OCI-LY7 (cell line): ENCODE measurements at regions not wholly inside any gene's neighbourhood (a gene's known extent, or its start where the extent isn't known, plus 50 kb on each side); places are given as distances from the start of the nearest gene placed in this dataset.

Source experiments
- BruUV-seq: library from RNA; stranded (reverse); fragments of 400-500 nt; replicated peaks from 2 replicates; lab custom pipeline; 2021; lab: Mats Ljungman, UMichigan
- CTCF ChIA-PET: fragments of 300-600 bp; sonication (Branson Sonifier 250); formaldehyde crosslinking; loops from one replicate; lab custom pipeline; 2022; ENCODE audit warnings: antibody characterized with exemption; ENCODE audit not compliant: unreplicated experiment; lab: Charles Lee
- POLR2A ChIA-PET: fragments of 300-600 bp; sonication (Branson Sonifier 250); formaldehyde crosslinking; loops from one replicate; lab custom pipeline; 2022; ENCODE audit warnings: antibody characterized with exemption; lab: Charles Lee
- DNase-seq: peaks from one replicate; pipeline ENCODE4 v3.0.0-alpha.2; 2015; ENCODE audit warnings: low spot score
- H2AFZ ChIP-seq: fragments of 200-600 bp; sonication (generic), shearing (Covaris generic); 2 replicates; pipeline ENCODE4 v1.6.1; 2014; ENCODE audit warnings: mild to moderate bottlenecking, antibody characterized with exemption, low read length, moderate library complexity
- H3K27ac ChIP-seq: fragments of 200-600 bp; sonication (generic); 2 replicates; pipeline ENCODE4 v1.5.1; 2014; ENCODE audit warnings: mixed run types, low read depth, mild to moderate bottlenecking, moderate library complexity, low read length, inconsistent platforms; ENCODE audit not compliant: poor library complexity, severe bottlenecking
- H3K36me3 ChIP-seq: fragments of 200-600 bp; sonication (generic); 2 replicates; pipeline ENCODE4 v1.6.1; 2014; ENCODE audit warnings: mild to moderate bottlenecking, antibody characterized with exemption, low read length, moderate library complexity, mixed read lengths; ENCODE audit not compliant: insufficient read depth
- H3K4me1 ChIP-seq: fragments of 200-600 bp; sonication (generic); 2 replicates; pipeline ENCODE4 v1.5.1; 2014; ENCODE audit warnings: mild to moderate bottlenecking, low read length; ENCODE audit not compliant: insufficient read depth, poor library complexity, severe bottlenecking
- H3K4me2 ChIP-seq: fragments of 200-600 bp; sonication (generic); 2 replicates; pipeline ENCODE4 v1.6.1; 2014; ENCODE audit warnings: mild to moderate bottlenecking, low read length
- H3K4me3 ChIP-seq: fragments of 200-600 bp; sonication (generic); 2 replicates; pipeline ENCODE4 v1.5.1; 2014; ENCODE audit warnings: mild to moderate bottlenecking, low read depth, low read length; ENCODE audit not compliant: poor library complexity, severe bottlenecking
- H3K79me2 ChIP-seq: fragments of 200-600 bp; sonication (generic); 2 replicates; pipeline ENCODE4 v1.6.1; 2016; ENCODE audit warnings: low read depth, mild to moderate bottlenecking, low read length, moderate library complexity, mixed read lengths; ENCODE audit not compliant: insufficient read depth
- H3K9me2 ChIP-seq: fragments of 200-600 bp; sonication (generic); 2 replicates; pipeline ENCODE4 v1.6.1; 2016; ENCODE audit warnings: mild to moderate bottlenecking, low read length, mixed read lengths; ENCODE audit not compliant: insufficient read depth
- H3K9me3 ChIP-seq: fragments of 200-600 bp; sonication (generic); 2 replicates; pipeline ENCODE4 v1.6.1; 2014; ENCODE audit warnings: mild to moderate bottlenecking, mixed run types, low read length, mixed read lengths
- H4K20me1 ChIP-seq: fragments of 200-600 bp; sonication (generic); 2 replicates; pipeline ENCODE4 v1.6.1; 2014; ENCODE audit warnings: mild to moderate bottlenecking, antibody characterized with exemption, low read length, moderate library complexity, mixed read lengths; ENCODE audit not compliant: insufficient read depth
- CTCF ChIP-seq: fragments of 200-600 bp; sonication (generic); conservative IDR thresholded peaks from 2 replicates; pipeline ENCODE4 v1.5.1; 2014; ENCODE audit warnings: mild to moderate bottlenecking, antibody characterized with exemption, low read length, moderate library complexity, mixed read lengths
- EZH2phosphoT487 ChIP-seq: fragments of 200-600 bp; sonication (generic); IDR thresholded peaks from 2 replicates; pipeline ENCODE4 v1.6.1; 2018; ENCODE audit warnings: low read depth, borderline replicate concordance, mild to moderate bottlenecking, mixed run types, antibody characterized with exemption, low read length, moderate library complexity, mixed read lengths
- intact Hi-C: fragments of 100-400 bp; cut with micrococcal nuclease; formaldehyde crosslinking; loops from one replicate; pipeline ENCODE4 v1.10.0; 2022; ENCODE audit not compliant: unreplicated experiment

GRCh38 chr9:129490583-129491486 lies 130.1 kb downstream of the C9orf50 start:
- intact Hi-C loops = loop anchor here (10.0 kb wide), 1 partner anchor 316 kb away; the partner anchor contains the start of gene IER5L

GRCh38 chr9:129489838-129490582 lies 130.9 kb downstream of the C9orf50 start:
- Histone ChIP-seq H3K9me3 (no peaks in the 10 kb centered on the region), H3K4me3 (no peak overlapping the region), H3K4me2 (no peak overlapping the region), H3K36me3 (no peaks in the 10 kb centered on the region), H3K9me2 (no peaks in the 10 kb centered on the region), H4K20me1 (no peaks in the 10 kb centered on the region), H2AFZ (no peak overlapping the region), H3K27ac (no peak overlapping the region), H3K4me1 (no peaks in the 10 kb centered on the region), H3K79me2 (no peaks in the 10 kb centered on the region)
- POLR2A ChIA-PET = no interaction called here
- CTCF ChIA-PET = no interaction called here
- TF ChIP-seq CTCF (no peak), EZH2phosphoT487 (no peak)
- no peak for DNase-seq
- no TSS peak for BruUV-seq
- intact Hi-C loops = loop anchor here (10.0 kb wide), 1 partner anchor 315 kb away; the partner anchor contains the start of gene IER5L

More at GRCh38 chr9:129490583-129491486, 130.1 kb downstream of the C9orf50 start:
- no peak overlapping the region for H2AFZ ChIP-seq
- H3K9me2 ChIP-seq = no peaks in the 10 kb centered on the region
- DNase-seq = no peak
- no peak overlapping the region for H3K4me3 ChIP-seq
- no peak for TF ChIP-seq EZH2phosphoT487
- no peak for TF ChIP-seq CTCF
- ChIA-PET CTCF (no interaction called here), POLR2A (no interaction called here)
- no peaks in the 10 kb centered on the region for H3K36me3 ChIP-seq
- no peaks in the 10 kb centered on the region for H3K4me1 ChIP-seq
- H3K79me2 ChIP-seq = no peaks in the 10 kb centered on the region
- H3K27ac ChIP-seq = no peak overlapping the region
- H3K4me2 ChIP-seq = no peak overlapping the region
- no peaks in the 10 kb centered on the region for H3K9me3 ChIP-seq
- H4K20me1 ChIP-seq = no peaks in the 10 kb centered on the region
- BruUV-seq = no TSS peak
